Stimulated activated CD4-positive, alpha-beta T cell treated with anti-CD3 and anti-CD28 coated beads, Interleukin-15, amount 100 ng/mL, for 48 hours (primary cell): ENCODE measurements at regions not wholly inside any gene's neighbourhood (a gene's known extent, or its start where the extent isn't known, plus 50 kb on each side); places are given as distances from the start of the nearest gene placed in this dataset.
"Not testable (repeated sequence)": the region's sequence is repeated elsewhere in the genome, so short reads cannot be mapped to it uniquely, and the experiment has no call there.

Experiments used
- DNase-seq, 2 donors: peaks; one replicate each; pipeline ENCODE4 v3.0.0-alpha.2; 2020; ENCODE audit warnings: low read depth in 2 of 2

DNA sequence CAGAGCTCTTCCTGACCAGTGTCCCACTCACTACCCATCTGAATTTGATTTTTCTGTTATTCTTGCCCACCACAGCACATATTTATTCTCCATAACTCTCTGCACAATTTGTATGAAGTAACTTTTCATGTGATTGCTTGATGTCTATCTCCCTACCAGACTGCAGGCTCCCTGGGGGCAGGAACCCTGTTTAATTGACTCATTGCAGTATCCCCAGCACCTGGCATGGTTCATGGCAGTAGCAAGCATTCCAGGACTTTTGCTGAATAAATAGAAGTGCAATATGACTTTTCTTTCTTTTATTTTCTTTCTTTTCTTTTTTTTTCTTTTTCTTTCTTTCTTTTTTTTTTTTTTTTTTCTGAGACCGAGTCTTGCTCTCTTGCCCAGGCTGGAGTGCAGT, 88.7 kb upstream of the XPO1 start:
- DNase-seq = no peak

DNA sequence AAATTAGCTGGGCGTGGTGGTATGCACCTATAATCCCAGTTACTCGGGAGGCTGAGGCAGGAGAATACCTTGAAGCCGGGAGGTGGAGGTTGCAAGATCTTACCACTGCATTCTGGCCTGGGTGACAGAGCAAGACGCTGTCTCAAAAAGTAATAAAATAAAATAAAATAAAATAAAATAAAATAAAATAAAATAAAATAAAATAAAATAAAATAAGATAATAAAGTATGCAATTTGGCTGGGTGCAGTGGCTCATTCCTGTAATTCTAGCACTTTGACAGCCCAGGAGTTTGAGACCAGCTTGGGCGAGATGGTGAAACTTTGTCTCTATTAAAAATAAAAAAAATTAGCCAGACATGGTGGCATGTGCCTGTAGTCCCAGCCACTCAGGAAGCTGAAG, 85.6 kb upstream of the XPO1 start:
- DNase-seq = no peak

- DNase-seq = no peak
Observed at GRCh38 chr2:61620244-61621159, 82.3 kb upstream of the XPO1 start.

DNA sequence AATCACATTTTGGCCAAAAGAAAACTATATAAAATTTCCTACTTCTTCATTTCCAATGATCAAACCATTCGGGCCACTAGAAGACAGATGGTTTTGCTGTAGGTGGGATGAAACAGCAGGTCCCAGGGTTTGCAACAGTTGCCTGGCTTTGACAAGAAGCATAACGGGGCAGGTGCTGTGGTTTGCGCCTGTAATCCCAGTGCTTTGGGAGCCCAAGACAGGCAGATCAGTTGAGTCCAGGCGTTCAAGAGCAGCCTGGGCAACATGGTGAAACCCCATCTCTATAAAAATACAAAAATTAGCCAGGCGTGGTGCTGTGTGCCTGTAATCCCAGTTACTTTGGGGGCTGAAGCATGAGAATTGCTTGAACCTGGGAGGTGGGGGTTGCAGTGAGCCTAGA, 81.4 kb upstream of the XPO1 start:
- no peak for DNase-seq

- no peak for DNase-seq
Observed at GRCh38 chr2:61617610-61618009, 79.5 kb upstream of the XPO1 start.

GRCh38 chr2:61605245-61605644, 67.1 kb upstream of the XPO1 start:
- no peak for DNase-seq

DNA sequence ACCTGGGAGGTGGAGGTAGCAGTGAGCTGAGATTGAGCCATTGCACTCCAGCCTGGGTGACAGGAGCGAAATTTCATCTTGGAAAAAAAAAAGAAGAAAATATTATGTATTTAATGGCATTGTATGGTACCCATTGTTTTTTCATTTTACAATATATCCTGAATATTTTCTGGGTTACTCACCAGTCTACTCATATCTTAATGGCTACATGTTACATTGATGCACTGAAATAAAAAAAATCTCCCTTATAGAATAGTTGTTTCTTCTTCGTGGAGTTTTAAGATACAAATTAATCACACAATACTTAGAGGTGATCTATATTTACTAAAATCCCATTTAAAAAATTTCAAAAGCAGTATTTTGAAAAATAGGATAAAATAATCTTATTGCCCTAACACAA, 66.3 kb upstream of the XPO1 start:
- no peak for DNase-seq

DNA sequence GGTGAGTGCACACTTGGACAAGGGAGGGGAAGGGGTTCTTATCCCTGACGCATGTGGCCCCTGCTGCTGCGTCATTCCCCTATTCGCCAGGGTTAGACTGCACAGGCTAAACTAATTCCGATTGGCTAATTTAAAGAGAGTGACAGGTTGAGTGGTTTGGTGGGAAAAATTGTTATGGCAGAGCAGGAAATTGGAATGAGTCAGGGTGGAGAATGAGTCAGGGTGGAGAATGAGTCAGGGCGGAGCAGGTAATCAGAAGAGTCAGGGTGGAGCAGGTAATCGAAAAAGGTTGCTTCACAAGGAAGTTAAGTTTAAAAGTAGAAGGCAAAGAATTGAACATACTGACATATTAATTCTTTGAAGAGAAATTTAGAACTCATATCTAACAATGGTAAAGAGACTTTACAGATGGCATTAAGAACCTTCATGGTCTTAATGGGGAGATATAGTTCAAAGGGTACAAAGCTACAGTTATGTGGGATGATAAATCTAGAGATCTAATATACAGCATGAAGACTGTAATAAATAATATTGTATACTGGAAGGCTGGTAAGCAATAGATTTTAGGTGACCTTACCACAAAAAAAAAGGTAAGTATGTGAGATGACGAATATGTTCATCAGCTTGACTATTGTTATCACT, 60.5 kb upstream of the XPO1 start:
- DNase-seq = peak; percentile 1 to 9

DNA sequence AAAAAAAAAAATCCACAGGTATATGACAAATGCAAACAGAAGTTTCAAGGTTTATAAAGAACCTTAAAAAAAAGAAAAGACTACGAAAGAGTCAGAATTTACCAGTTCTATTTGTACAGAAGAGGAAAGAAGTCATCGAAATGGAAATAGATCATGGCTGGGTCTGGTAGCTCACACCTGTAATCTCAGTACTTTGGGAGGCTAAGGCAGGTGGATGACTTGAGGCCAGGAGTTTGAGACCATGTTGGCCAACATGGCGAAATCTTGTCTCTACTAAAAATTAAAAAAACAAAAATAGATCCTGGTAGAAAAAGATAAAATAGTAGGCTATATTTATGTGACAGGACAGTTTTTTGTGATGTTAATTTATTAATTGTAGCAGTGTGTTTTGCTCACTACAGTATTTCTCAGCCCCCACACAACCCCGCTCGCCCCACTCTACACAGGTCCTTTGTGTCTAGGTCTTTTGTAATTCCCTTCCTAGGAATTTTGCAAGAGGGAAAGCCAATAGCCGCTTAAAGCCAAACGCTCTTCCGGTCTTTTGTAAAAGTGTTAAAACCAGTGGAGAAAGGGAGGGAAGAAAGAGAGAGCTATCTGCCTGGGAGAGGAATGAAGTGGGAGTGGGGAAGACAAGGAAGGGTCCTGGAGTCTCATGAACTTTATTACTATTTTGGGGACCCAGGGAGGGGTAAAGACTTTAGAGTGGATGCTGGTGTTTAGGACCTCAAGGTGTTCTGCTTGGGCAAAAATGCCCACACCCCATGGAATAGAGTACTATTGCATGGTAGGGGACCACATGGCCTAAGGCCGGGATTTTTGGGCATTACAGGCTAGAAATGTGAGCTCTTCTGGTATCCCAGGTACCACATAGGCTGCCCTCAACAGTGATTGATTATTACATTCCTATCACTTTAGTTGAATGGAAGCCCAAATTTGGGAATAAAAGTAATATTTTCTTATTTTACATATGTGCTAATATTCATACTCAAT, 59.4 kb upstream of the XPO1 start:
- no peak for DNase-seq

DNA sequence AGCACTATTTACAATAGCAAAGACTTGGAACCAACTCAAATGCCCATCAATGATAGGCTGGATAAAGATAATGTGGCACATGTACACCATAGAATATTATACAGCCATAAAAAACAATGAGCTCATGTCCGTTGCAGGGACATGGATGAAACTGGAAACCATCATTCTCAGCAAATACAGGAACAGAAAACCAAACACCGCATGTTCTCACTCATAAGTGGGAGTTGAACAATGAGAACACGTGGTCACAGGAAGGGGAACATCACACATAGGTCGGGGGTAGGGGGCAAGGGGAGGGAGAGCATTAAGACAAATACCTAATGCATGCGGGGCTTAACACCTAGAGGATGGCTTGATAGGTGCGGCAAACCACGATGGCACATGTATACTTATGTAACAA, 56.0 kb upstream of the XPO1 start:
- DNase-seq = not testable (repeated sequence)

- not testable (repeated sequence) for DNase-seq
Observed at GRCh38 chr2:61593648-61594047, 55.5 kb upstream of the XPO1 start.

DNA sequence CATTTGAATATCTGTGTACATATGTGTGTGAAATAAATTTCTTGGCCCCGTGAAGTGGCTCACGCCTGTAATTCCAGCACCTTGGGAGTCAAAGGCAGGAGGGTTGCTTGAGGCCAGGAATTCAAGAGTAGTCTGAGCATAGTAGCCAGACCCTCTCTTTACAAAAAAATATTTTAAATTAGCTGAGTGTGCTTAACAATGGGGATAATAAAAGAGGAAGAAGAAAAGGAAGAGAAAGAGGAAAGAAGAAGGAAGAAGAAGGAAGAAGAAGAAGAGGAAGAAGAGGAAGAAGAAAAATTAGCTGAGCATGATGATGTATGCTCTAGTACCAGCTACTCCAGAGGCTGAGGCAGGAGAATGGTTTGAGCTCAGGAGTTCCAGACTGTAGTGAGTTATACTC, 52.1 kb upstream of the XPO1 start:
- DNase-seq = no peak

- no peak for DNase-seq
Observed at GRCh38 chr2:61588566-61588965, 50.4 kb upstream of the XPO1 start.
